NCI-H187 (cell line): ENCODE measurements at regions not wholly inside any gene's neighbourhood (a gene's known extent, or its start where the extent isn't known, plus 50 kb on each side); places are given as distances from the start of the nearest gene placed in this dataset.
"Not testable (repeated sequence)": the region's sequence is repeated elsewhere in the genome, so short reads cannot be mapped to it uniquely, and the experiment has no call there.

Experiments used
- DNase-seq, 2 experiments: peaks; one replicate each; lab custom pipeline; 2025; lab: John Stamatoyannopoulos, UW

GRCh38 chr4:65265526-65265925 lies 404.8 kb downstream of the EPHA5 start:
- DNase-seq = no peak

- DNase-seq = no peak
These were observed 411.0 kb downstream of the EPHA5 start for GRCh38 chr4:65259296-65259695.

DNA sequence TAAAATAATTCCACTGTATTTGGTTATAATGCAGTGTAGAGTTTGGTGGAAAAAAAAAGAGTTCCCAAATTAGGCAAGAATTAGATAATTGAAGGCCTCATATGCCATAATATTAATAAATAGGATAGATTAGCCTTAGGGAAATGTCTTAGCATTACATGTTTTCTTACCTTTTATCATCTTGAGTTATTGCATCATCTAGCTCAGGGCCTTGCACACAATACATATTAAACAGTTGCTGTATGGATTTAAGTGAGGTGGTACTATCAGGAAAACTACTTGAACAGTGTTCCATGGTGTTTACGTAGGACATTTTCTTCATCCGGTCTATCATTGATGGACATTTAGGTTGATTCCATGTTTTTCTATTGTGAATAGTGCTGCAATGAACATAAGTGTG lies 419.4 kb downstream of the EPHA5 start:
- DNase-seq = no peak

DNA sequence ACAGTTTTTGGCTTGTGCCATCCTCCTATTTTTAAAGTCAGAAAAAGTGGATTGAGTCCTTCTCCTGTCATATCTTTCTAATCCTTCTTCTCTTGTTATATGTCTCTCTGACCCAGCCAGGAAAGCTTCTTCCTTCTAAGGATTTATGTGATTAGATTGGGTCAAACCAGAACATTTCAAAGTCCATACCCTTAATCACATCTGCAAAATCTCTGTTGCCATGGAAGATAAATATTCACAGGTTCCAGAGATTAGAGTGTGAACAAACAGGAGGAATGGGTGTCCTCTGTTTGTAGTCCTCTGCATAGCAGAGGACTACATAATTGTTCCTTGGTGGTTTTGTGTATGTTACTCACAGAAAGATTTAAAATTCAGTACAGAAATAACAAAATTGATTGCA lies 421.2 kb downstream of the EPHA5 start:
- no peak for DNase-seq

DNA sequence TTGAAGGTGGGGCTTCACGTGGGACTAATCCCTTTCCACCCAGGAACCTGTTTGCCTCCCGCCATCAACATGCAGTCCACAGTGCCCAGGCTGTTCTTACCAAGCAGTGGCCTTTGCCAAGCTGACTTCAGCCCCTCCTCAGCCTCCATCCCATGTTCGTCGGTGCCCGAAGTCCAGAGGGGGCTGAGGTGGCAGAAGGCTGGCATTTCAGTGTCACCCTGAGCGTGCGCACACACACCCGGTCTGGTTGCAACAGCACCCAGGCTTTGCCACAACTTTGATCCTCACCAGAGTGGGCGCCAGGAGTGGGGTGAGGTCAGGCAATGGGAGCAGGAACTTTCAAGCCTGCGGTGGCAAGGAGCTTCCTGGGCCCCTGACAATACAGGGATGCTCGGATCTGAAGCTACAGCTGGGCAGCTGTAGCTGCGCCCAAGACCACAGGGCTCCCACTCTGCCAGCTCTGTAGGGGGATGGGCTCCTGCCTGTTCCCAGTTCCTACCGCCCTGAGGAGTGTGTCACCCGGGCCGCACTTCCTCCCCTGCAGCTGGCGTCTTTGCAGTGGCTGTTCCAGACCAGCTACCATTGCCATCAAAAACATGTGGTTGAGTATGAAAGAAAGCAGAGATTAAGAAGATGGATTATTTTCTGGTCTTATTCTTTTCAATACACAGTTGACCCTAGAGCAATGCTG lies 428.0 kb downstream of the EPHA5 start:
- no peak for DNase-seq

GRCh38 chr4:65241257-65241997 lies 428.9 kb downstream of the EPHA5 start:
- DNase-seq = no peak

DNA sequence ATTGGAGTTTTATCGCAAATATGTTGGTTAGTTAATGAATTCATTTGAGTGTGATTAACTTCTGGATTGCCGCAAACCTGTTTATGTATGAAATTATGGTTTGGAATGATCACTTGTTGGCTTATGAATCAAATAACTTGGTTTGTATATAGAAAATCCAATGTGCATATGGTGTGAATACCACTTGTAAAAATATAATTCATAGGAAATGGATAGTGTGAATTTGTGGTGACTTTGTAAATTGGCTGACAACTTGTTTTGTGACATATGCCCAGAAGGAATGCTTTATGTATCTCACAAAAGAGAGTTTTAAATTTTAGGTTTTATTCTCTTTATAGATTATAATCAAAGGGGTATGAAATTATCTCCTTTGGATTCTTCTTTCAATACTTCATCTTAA lies 436.2 kb downstream of the EPHA5 start:
- DNase-seq = no peak

DNA sequence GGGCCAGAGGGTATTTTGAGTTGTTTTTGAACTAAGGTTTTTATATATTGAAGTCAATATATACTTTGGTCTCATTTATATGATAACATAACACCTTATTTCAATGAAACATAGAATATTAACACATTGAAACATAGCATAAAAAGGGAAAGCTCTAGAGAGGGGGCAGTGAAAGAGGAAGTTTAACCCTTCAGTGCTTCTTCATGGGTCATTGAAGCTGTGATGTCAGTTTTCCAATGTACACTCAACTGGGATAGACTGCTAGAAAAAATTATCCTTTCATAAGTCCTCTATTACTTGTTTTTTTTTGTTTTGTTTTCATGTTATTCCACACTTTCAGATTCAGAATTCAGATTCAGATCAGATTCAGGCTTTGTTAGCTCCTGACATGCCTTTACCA lies 442.7 kb downstream of the EPHA5 start:
- no peak for DNase-seq

DNA sequence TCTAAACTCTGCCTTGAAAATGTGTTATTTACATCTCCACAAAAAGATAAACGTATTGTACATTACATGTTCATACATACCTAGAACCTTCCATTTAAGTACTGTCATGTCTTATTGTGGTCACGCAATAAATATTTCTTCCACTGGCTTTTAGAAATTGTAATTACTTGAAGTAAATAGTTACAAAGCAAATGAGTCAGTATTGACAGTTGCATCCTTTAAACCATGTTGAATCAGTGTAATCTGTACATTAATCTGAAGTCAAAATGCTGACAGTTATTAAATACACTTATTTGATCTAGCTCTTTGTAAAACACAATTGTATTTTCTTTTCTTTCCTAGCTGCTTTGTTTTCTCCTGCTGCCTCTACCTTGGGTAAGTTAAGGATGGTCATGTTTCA lies 446.7 kb downstream of the EPHA5 start:
- DNase-seq = no peak

GRCh38 chr4:65223074-65223473 lies 447.2 kb downstream of the EPHA5 start:
- DNase-seq = not testable (repeated sequence)

DNA sequence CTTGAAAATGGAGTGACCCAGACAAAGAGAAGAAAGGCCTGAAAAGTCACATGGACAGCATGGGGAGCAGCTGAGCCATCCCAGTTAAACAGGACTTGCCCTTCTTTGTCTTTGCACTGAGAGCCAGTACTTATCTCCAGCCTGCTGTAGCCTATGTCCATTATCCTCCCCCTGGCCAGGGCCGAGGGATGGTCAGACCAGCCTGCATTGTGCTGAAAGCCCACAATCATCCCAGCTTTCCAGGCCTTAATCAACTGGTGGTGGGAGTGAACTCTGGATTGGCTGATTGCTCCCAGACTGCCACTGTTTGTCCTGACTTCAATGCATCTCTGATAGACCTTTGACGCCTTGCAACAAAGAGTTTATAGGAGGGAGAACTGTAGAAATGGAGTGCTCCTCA lies 453.1 kb downstream of the EPHA5 start:
- DNase-seq = no peak

DNA sequence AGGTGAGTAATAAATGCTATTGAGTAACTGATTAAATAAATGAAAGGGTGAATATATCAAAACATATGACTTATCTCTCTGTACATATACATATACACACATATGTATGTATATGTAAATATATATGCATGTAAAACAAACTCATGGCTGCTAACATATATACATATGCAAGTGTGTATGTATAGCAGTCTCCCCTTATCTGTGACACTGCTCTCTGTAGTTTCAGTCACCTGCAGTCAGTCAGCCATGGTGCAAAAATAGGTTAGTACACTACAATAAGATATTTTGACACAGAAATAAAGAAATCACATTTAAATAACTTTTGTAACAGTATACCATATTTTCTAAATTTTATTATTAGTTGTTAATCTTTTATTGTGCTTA lies 467.4 kb downstream of the EPHA5 start:
- DNase-seq = no peak

DNA sequence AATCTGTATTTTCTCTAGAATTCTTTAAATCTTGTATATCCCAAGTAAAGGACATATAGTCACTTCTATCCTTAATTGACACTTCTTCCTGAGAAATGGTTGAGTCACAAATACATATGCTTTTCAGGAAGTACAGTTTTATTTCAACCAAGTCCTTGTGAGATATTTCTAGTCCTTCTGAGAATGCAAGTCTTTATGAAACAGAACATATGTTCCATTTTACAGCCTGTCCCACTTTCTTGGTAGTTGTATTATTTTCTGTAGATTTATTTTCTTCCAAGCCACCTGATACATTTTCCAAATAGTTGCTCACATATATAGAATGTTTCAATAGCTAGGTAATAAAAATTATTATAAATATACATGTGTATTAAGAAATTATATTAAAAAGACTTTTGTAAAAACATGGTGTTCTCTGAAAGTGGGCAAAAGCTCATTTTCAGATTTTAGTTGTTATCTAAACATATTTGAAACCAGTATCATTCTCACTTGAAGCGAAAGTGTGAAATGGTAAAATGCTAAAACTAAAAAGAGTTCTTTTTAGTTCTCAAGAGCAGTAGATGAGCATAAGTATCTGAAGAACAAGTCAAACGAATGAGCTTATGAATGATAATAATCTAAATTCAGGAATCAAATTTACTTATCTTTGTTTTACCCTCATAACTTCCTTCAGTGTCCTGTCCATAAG lies 468.0 kb downstream of the EPHA5 start:
- no peak for DNase-seq

- DNase-seq = no peak
These were observed 474.6 kb downstream of the EPHA5 start for GRCh38 chr4:65195666-65196065.

DNA sequence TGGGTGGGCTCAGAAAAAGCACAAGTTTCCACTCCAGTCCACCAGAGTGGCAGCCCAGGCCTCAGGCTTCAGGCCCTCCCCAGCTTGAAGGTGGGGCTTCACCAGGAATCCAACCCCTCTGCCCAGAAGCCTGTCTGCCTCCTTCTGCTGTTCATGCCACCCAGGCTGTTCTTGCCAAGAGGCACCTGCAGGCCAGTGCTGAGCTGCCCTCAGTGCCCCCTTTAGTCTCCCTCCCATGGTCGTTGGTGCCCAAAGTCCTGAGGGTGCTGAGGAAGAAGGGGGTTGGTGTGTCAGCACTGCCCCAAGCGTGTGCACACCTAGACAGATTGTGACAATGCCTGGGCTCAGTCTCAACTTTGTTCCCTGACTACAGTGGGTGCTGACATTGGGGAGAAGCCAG lies 475.3 kb downstream of the EPHA5 start:
- DNase-seq = no peak

- DNase-seq = no peak
These were observed 476.3 kb downstream of the EPHA5 start for GRCh38 chr4:65193985-65194384.

DNA sequence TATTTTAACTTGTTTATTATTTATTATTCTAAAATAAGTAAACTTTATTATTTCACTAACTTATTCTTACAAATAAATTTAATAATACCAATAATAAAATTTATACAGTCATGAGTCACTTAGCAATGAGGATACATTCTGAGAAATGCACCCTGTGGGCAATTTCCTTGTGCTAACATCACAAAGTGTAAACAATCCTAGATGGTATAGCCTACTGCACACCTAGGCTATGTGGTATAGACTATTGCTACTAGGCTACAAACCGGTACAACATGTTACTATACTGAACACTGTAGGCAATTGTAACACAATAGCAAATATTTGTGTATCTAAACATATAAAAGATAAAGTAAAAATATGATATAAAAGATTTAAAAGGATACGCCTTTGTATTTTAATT lies 479.5 kb downstream of the EPHA5 start:
- no peak for DNase-seq

DNA sequence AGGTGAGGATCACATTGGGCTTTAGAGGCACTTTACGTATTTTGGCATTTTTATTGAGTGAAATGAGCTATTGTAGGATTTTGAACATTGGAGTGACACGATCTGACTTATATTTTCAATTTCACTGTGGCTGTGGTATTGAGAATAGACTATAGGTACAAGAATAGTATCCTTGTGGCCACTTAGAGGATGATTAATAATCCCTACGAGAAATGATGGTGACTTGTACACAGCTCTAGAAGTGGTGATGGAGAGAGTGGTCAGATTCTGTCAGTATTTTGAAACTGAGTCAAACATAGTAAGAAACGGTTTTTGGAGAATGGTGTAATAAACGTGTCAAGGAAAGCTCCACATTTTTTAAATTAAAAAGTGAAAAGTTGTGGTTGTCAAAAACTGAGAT lies 494.7 kb downstream of the EPHA5 start:
- DNase-seq = no peak

- DNase-seq = no peak
These were observed 499.3 kb downstream of the EPHA5 start for GRCh38 chr4:65170768-65171514.

GRCh38 chr4:65167719-65168118 lies 502.6 kb downstream of the EPHA5 start:
- DNase-seq = no peak

- DNase-seq = no peak
These were observed 518.1 kb downstream of the EPHA5 start for GRCh38 chr4:65152205-65152604.

GRCh38 chr4:65139998-65140397 lies 530.3 kb downstream of the EPHA5 start:
- DNase-seq = no peak

- DNase-seq = no peak
These were observed 544.1 kb downstream of the EPHA5 start for GRCh38 chr4:65126200-65126599.
